ENCODE measurements at regions not wholly inside any gene's neighbourhood (a gene's known extent, or its start where the extent isn't known, plus 50 kb on each side); places are given as distances from the start of the nearest gene placed in this dataset.

DNA sequence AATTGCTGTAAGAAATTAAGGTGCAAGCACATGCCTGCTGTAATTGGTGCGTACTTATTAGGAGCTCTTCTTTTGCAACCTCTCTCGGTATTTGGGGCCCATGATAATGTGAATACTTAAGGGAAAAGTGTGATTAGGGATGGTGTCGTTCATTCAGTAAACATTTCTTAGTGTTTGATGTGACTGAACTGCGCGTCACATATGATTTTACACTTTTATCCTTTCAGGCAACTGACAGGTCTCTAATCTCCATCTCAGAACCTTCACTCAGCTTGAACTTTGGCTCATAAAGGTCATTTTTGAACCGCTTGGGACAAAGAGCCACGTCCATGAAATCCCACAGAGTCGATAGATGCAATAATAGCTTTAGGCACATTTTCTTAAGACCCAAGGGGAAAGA, 612.1 kb upstream of the PITX2 start:
- Histone ChIP-seq H3K4me1 (no peaks in the 10 kb centered on the region), H3K27ac (no peak overlapping the region), H3K36me3 (no peaks in the 10 kb centered on the region), H3K4me3 (no peak overlapping the region), H3K9me3 (no peaks in the 10 kb centered on the region), H3K27me3 (no peaks in the 10 kb centered on the region)
- 58 to 67% methylated on average over 8 of the region's 8 CpGs for WGBS, 2 donors (ENCODE audit: low coverage in 1 of 2)
- no peak for ATAC-seq
- TF ChIP-seq POLR2AphosphoS5 (IDR thresholded peaks at IDR 0.05) (no peak), POLR2A (IDR thresholded peaks at IDR 0.05) (no peak), EP300 (IDR thresholded peaks at IDR 0.05) (no peak)

DNA sequence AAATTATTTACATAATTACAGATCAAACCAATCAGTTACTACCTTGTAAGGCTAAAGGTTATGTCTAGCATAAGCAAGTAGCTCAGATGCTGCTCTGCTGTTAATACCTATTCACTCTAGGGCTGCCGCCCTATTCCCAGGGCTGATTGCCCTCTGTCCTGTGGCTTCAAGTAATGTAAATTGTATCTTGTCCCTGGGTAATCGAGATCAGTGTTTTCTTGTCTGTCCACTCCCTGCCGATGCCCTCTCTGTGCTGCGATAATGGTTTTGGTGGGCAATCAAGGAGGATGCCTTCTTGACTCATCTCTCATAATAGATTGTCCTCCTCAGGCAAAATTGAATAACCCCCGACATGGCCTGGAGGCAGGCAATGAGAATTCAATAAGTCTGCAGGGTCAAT, 641.0 kb upstream of the PITX2 start:
- H3K4me1 ChIP-seq, result no peaks in the 10 kb centered on the region
- no peak for ATAC-seq
- H3K27me3 ChIP-seq, result no peaks in the 10 kb centered on the region
- no peak overlapping the region for H3K27ac ChIP-seq
- H3K4me3 ChIP-seq, result no peak overlapping the region
- H3K36me3 ChIP-seq, result no peaks in the 10 kb centered on the region
- WGBS, 2 donors (ENCODE audit: low coverage in 1 of 2), result 38 to 74% methylated on average over 3 to 5 of the region's 5 CpGs
- TF ChIP-seq, protein P1, sequence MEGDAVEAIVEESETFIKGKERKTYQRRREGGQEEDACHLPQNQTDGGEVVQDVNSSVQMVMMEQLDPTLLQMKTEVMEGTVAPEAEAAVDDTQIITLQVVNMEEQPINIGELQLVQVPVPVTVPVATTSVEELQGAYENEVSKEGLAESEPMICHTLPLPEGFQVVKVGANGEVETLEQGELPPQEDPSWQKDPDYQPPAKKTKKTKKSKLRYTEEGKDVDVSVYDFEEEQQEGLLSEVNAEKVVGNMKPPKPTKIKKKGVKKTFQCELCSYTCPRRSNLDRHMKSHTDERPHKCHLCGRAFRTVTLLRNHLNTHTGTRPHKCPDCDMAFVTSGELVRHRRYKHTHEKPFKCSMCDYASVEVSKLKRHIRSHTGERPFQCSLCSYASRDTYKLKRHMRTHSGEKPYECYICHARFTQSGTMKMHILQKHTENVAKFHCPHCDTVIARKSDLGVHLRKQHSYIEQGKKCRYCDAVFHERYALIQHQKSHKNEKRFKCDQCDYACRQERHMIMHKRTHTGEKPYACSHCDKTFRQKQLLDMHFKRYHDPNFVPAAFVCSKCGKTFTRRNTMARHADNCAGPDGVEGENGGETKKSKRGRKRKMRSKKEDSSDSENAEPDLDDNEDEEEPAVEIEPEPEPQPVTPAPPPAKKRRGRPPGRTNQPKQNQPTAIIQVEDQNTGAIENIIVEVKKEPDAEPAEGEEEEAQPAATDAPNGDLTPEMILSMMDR (IDR thresholded peaks at IDR 0.05), result no peak
- TF ChIP-seq EP300 (IDR thresholded peaks at IDR 0.05) (no peak), POLR2AphosphoS5 (IDR thresholded peaks at IDR 0.05) (no peak), POLR2A (IDR thresholded peaks at IDR 0.05) (no peak)
- no peaks in the 10 kb centered on the region for H3K9me3 ChIP-seq

DNA sequence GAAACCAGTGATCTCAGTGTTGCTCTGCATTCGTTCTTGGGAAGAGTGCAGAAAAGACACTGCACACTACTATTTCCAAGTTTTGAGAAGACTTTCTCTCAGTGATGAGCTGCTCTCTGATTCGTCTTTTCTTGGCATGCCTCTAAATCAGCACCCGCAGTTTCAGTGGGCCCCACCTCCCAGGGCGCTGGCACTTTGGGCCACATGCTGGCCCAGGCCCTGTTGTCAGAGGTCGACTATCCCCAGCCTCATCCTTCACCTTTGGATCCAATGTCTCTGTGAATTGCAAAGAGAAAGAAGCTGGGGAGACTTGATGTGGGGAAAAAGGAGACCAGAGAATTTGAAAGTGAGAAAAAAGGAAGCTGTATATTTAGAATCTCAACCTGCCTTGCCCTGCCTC, 644.1 kb upstream of the PITX2 start:
- TF ChIP-seq, protein P1 (IDR thresholded peaks at IDR 0.05), result no peak
- TF ChIP-seq POLR2AphosphoS5 (IDR thresholded peaks at IDR 0.05) (no peak), POLR2A (IDR thresholded peaks at IDR 0.05) (no peak), EP300 (IDR thresholded peaks at IDR 0.05) (no peak)
- Histone ChIP-seq H3K4me3 (no peak overlapping the region), H3K27ac (no peak overlapping the region), H3K27me3 (no peaks in the 10 kb centered on the region), H3K36me3 (no peaks in the 10 kb centered on the region), H3K4me1 (no peaks in the 10 kb centered on the region), H3K9me3 (no peaks in the 10 kb centered on the region)
- 70 to 75% methylated on average over 1 to 2 of the region's 5 CpGs for WGBS, 2 donors (ENCODE audit: low coverage in 1 of 2)
- ATAC-seq, result no peak

DNA sequence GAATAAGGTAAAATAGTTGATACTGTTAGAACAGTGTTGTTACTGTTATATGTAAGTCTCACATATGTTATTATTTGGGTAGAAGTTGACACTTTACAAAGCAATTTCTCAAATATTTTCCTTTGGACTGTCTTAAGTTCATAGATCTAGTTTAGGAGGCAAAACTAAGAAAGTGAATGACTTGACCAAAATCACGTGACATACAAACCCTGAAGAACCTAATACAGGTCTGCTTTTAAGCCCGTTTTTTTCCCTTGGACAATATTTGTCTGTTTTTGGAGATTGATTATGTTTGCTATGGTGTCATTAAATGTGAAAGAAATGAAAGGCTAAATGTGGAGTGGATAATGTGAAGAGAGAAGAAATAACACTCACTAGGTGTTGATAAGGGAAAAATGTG, 644.9 kb upstream of the PITX2 start:
- TF ChIP-seq POLR2AphosphoS5 (IDR thresholded peaks at IDR 0.05) (no peak), POLR2A (IDR thresholded peaks at IDR 0.05) (no peak), EP300 (IDR thresholded peaks at IDR 0.05) (no peak)
- TF ChIP-seq, protein P1 (IDR thresholded peaks at IDR 0.05), result no peak
- Histone ChIP-seq H3K4me1 (no peaks in the 10 kb centered on the region), H3K36me3 (no peaks in the 10 kb centered on the region), H3K9me3 (no peaks in the 10 kb centered on the region), H3K27me3 (no peaks in the 10 kb centered on the region), H3K27ac (no peak overlapping the region), H3K4me3 (no peak overlapping the region)
- WGBS, 2 donors (ENCODE audit: low coverage in 1 of 2), result 80 to 82% methylated on average over 2 of the region's 2 CpGs
- ATAC-seq, result no peak

DNA sequence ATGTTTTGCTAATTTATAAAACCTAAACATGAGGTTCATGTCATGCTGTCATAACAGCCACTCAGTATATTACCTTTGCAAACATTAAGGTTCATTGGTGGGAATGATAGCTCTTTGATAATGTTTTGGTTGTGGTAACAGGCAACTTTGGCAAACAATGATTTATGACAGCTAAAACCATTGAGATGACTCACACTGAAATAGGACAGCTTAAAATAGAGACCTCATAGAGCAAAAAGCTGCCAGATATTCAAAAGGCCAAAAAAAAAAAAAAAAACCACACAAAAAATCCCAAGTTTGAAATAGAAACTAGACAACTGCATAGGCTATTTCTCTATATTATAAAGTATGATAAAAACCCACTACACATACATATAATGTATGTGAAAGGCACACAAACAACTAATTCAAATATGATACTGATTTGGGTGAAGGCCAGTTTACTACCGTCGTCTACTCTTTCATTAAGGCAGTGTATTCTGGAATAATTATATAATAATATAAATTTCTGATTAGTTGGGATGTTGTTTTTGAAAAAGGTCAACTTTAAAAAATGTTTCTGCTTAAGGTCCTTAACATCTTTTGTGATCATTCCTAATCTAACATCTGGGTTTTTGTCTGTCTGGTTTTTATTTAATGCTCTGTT, 646.0 kb upstream of the PITX2 start:
- ATAC-seq, result no peak
- Histone ChIP-seq H3K4me3 (no peak overlapping the region), H3K27ac (no peak overlapping the region), H3K9me3 (no peaks in the 10 kb centered on the region), H3K4me1 (no peaks in the 10 kb centered on the region), H3K27me3 (no peaks in the 10 kb centered on the region), H3K36me3 (no peaks in the 10 kb centered on the region)
- TF ChIP-seq POLR2AphosphoS5 (IDR thresholded peaks at IDR 0.05), result no peak
- TF ChIP-seq EP300 (IDR thresholded peaks at IDR 0.05), result no peak
- TF ChIP-seq POLR2A (IDR thresholded peaks at IDR 0.05), result no peak
- TF ChIP-seq, protein P1 (IDR thresholded peaks at IDR 0.05), result no peak
- WGBS, 2 donors (ENCODE audit: low coverage in 1 of 2), result 29 to 35% methylated on average over 2 of the region's 2 CpGs
